CD4-positive, alpha-beta T cell (primary cell): ENCODE measurements at regions not wholly inside any gene's neighbourhood (a gene's known extent, or its start where the extent isn't known, plus 50 kb on each side); places are given as distances from the start of the nearest gene placed in this dataset.

ENCODE experiments used
- ATAC-seq: fragments of 200-7000 bp; cut with Tn5 transposase; one replicate; pipeline ENCODE4 v1.10.0; 2022; ENCODE audit warnings: mild to moderate bottlenecking; ENCODE audit not compliant: poor library complexity
- CTCF ChIA-PET: fragments of 350-600 bp; sonication (Branson Sonifier 250); formaldehyde crosslinking; loops from one replicate; lab custom pipeline; 2021; ENCODE audit warnings: antibody characterized with exemption, inconsistent platforms; lab: Charles Lee
- POLR2A ChIA-PET: fragments of 350-600 bp; sonication (Branson Sonifier 250); formaldehyde crosslinking; loops from one replicate; lab custom pipeline; 2021; ENCODE audit warnings: antibody characterized with exemption, inconsistent platforms; lab: Charles Lee
- DNase-seq, 14 experiments: peaks; one replicate each; pipeline ENCODE4 v3.0.0-alpha.2; 2013 to 2020; ENCODE audit warnings: mixed read lengths in 2 of 14
- H3K27ac ChIP-seq, 2 donors: one replicate each; pipeline versions ENCODE4 v1.5.1 to v1.7.0; 2013; ENCODE audit warnings: low read length in 2 of 2, low read depth in 1 of 2, mild to moderate bottlenecking in 1 of 2
- H3K27me3 ChIP-seq, 2 experiments: 1 replicate in 1 of 2; 2 replicates in 1 of 2; pipeline versions ENCODE4 v1.6.1 to v1.7.0; 2013; ENCODE audit warnings: low read length in 2 of 2, control low read depth in 1 of 2, mild to moderate bottlenecking in 1 of 2, moderate library complexity in 1 of 2; ENCODE audit not compliant: insufficient read depth in 2 of 2, control insufficient read depth in 1 of 2
- H3K36me3 ChIP-seq: one replicate; pipeline ENCODE4 v1.6.1; 2013; ENCODE audit warnings: low read length, control low read depth; ENCODE audit not compliant: insufficient read depth
- H3K4me1 ChIP-seq: one replicate; pipeline ENCODE4 v1.6.1; 2013; ENCODE audit warnings: low read length, control low read depth; ENCODE audit not compliant: insufficient read depth
- H3K4me3 ChIP-seq: one replicate; pipeline ENCODE4 v1.5.1; 2013; ENCODE audit warnings: mild to moderate bottlenecking, low read length, moderate library complexity
- H3K9me3 ChIP-seq, 2 experiments: 1 replicate in 1 of 2; 2 replicates in 1 of 2; pipeline versions ENCODE4 v1.6.1 to v1.7.0; 2013; ENCODE audit warnings: low read length in 2 of 2, mild to moderate bottlenecking in 2 of 2, control low read depth in 1 of 2, moderate library complexity in 1 of 2; ENCODE audit not compliant: control insufficient read depth in 1 of 2, insufficient read depth in 1 of 2
- H3K27ac Mint-ChIP-seq: one replicate; pipeline ENCODE4 v1.8.0; 2020; ENCODE audit warnings: mixed read lengths
- H3K27me3 Mint-ChIP-seq: one replicate; pipeline ENCODE4 v1.8.0; 2021; ENCODE audit warnings: mixed read lengths
- H3K36me3 Mint-ChIP-seq: one replicate; pipeline ENCODE4 v1.8.0; 2021; ENCODE audit warnings: low read depth, mixed read lengths
- H3K4me1 Mint-ChIP-seq: one replicate; pipeline ENCODE4 v1.8.0; 2021; ENCODE audit warnings: low read depth, mixed read lengths
- H3K4me3 Mint-ChIP-seq: one replicate; pipeline ENCODE4 v1.8.0; 2020; ENCODE audit warnings: mild to moderate bottlenecking, mixed read lengths
- H3K9me3 Mint-ChIP-seq: one replicate; pipeline ENCODE4 v1.8.0; 2020; ENCODE audit warnings: mixed read lengths
- intact Hi-C, 2 experiments: fragments of 100-400 bp; cut with DNase I in 1 of 2; cut with micrococcal nuclease in 1 of 2; formaldehyde crosslinking; loops; one replicate each; pipeline versions ENCODE4 v1.15.1 to v1.9.0; 2023 to 2025; cut with DNase I, micrococcal nuclease
- TF ChIP-seq, protein P1 (sequence below): fragments of 200-600 bp; IDR thresholded peaks from one replicate; pipeline ENCODE4 v1.8.0; 2022; ENCODE audit warnings: antibody characterized with exemption, mild to moderate bottlenecking

DNA sequence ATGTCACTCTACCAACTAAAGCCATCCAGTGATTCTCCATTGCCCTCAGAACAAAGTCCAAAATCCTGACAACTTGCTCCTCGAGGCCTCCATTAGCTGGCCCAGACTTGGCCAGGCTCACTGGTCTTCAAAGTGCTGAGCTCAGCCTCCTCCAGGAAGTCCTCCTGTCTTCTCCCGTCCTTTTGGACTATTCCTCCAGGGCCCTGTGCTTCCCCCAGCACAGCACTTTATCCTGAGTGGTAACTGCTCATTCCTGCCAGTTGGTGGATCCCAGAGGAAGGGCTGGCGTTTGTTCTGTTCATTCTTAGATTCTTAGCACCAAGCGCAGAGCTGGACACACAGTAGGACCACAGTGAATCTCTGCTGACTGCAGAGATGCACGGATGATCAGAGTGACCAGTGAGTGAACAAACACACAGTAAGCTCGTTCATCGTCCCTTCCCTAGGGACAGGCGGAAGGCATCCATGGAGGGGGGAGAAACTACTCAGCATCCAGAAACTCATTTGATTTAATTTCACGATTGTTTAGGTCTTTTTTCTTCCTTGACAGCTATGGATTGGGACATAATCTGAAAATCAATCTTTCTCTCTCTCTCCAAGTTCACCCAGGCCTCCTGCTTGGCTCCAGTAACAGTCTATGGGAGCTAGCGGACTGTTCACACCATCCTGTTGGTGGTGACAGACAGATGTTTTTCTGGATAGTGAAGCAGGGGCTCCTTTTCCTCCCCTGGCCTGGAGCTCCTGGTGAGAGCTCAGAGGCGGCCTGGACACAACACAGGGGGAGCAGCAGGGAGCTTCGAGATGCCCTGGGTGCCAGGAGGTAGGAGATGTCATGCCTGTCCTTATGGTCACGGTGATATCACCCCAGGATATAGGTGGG lies 180.2 kb downstream of the PTPRU start:
- H3K27ac Mint-ChIP-seq = no peak overlapping the region
- ATAC-seq (no peak), DNase-seq (no peak)
- Histone ChIP-seq H3K27ac (no peak overlapping the region), H3K9me3 (peaks cover 0 to 4% of the 10 kb centered on the region in 2 experiments), H3K27me3 (peaks cover 0 to 13% of the 10 kb centered on the region in 2 experiments), H3K4me3 (no peak overlapping the region), H3K36me3 (no peaks in the 10 kb centered on the region), H3K4me1 (no peaks in the 10 kb centered on the region)
- intact Hi-C loops = no loop called here
- H3K36me3 Mint-ChIP-seq = no peaks in the 10 kb centered on the region
- CTCF ChIA-PET = no interaction called here
- POLR2A ChIA-PET = no interaction called here
- no peaks in the 10 kb centered on the region for H3K9me3 Mint-ChIP-seq
- peaks cover 33% of the 10 kb centered on the region for H3K27me3 Mint-ChIP-seq
- TF ChIP-seq, protein P1, sequence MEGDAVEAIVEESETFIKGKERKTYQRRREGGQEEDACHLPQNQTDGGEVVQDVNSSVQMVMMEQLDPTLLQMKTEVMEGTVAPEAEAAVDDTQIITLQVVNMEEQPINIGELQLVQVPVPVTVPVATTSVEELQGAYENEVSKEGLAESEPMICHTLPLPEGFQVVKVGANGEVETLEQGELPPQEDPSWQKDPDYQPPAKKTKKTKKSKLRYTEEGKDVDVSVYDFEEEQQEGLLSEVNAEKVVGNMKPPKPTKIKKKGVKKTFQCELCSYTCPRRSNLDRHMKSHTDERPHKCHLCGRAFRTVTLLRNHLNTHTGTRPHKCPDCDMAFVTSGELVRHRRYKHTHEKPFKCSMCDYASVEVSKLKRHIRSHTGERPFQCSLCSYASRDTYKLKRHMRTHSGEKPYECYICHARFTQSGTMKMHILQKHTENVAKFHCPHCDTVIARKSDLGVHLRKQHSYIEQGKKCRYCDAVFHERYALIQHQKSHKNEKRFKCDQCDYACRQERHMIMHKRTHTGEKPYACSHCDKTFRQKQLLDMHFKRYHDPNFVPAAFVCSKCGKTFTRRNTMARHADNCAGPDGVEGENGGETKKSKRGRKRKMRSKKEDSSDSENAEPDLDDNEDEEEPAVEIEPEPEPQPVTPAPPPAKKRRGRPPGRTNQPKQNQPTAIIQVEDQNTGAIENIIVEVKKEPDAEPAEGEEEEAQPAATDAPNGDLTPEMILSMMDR = no peak
- H3K4me1 Mint-ChIP-seq = no peaks in the 10 kb centered on the region
- no peak overlapping the region for H3K4me3 Mint-ChIP-seq

DNA sequence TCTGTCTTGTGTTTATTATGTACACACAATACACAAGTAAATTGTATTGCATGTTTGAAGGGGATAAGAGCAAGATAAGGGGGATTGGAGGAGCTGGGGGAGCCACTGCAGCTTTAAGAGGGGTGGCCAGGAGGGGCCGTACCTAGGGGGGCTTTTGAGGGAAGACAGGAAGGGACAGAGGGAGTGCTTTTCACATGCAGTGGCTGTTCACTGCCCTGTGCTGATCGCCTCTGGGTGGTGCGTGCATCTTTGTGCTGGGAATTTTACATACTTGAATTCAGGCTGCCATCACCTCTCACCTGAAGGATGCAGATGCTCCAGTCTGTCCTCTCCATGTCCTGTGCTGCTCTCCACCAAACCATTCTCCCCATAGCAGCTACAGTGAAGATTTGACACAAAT lies 179.5 kb downstream of the PTPRU start:
- Histone ChIP-seq H3K27ac (no peak overlapping the region), H3K27me3 (peaks cover 0 to 13% of the 10 kb centered on the region in 2 experiments), H3K4me3 (no peak overlapping the region), H3K4me1 (no peaks in the 10 kb centered on the region), H3K9me3 (peaks cover 0 to 4% of the 10 kb centered on the region in 2 experiments), H3K36me3 (no peaks in the 10 kb centered on the region)
- no peak for DNase-seq
- peaks cover 32% of the 10 kb centered on the region for H3K27me3 Mint-ChIP-seq
- H3K27ac Mint-ChIP-seq = no peak overlapping the region
- ChIA-PET POLR2A (no interaction called here), CTCF (no interaction called here)
- H3K36me3 Mint-ChIP-seq = no peaks in the 10 kb centered on the region
- no peak for ATAC-seq
- H3K4me3 Mint-ChIP-seq = no peak overlapping the region
- TF ChIP-seq, protein P1 = no peak
- H3K4me1 Mint-ChIP-seq = no peaks in the 10 kb centered on the region
- intact Hi-C loops = no loop called here
- no peaks in the 10 kb centered on the region for H3K9me3 Mint-ChIP-seq

DNA sequence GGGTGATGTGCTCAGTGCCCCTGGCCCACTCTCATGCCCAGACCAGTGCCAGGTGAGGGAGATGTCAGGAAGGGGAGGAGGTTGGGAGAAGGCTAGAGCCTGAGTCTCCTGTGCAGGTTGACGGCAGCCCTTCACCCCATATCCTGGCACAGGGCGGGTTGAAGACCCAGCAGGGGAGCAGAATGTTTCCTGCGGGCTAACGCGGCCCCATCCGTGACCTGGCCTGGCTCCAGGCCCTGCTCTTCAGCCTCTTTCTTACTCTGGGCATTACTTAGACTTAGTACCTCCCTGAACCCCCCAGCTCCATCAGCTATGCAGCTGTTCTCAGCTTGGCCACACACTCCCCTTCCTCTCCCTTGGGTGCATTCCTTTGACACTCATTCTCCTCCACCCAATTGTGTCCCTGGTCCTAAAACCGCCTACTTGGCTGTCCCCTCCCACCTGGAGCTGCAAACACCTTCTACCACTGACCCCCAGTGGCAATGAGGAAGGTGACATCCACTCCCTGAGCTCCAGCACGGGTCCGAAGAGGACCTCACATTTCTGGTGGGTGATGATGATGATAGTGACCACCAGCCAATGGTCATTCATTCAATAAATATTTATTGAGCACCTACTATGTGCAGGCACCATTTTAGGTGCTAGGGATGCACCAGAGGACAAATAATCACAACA lies 179.0 kb downstream of the PTPRU start:
- no peaks in the 10 kb centered on the region for H3K36me3 ChIP-seq
- H3K4me1 ChIP-seq = no peaks in the 10 kb centered on the region
- ChIA-PET CTCF (no interaction called here), POLR2A (no interaction called here)
- Mint-ChIP-seq H3K4me3 (no peak overlapping the region), H3K27me3 (peaks cover 33% of the 10 kb centered on the region), H3K9me3 (no peaks in the 10 kb centered on the region), H3K27ac (no peak overlapping the region), H3K36me3 (no peaks in the 10 kb centered on the region), H3K4me1 (no peaks in the 10 kb centered on the region)
- ATAC-seq = no peak
- intact Hi-C loops = no loop called here
- peaks cover 0 to 4% of the 10 kb centered on the region in 2 experiments for H3K9me3 ChIP-seq
- DNase-seq = no peak
- H3K4me3 ChIP-seq = no peak overlapping the region
- no peak overlapping the region for H3K27ac ChIP-seq
- H3K27me3 ChIP-seq = peaks cover under 1 to 13% of the 10 kb centered on the region in 2 experiments
- TF ChIP-seq, protein P1 = no peak
